ENCODE measurements at regions not wholly inside any gene's neighbourhood (a gene's known extent, or its start where the extent isn't known, plus 50 kb on each side); places are given as distances from the start of the nearest gene placed in this dataset.

DNA sequence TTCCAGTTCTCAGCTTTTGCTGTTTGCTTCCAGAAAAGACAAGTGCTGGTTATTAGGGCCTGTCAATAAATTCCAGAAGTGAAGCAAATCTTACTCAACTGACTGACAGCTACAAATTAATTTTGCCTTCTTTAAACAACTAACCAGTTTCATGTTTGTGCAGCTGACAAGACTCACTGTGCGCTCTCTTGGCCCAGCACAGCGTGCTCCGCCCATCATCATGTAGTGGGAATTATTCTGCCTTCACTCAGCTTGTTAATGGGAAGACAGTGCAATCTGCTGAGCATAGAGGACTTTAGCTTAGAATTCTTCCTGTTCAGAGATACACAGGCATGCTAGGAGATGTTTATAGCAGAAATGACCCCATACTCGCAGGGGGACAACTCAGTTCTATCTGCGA is 808.9 kb downstream of the CCSER2 start:
- Histone ChIP-seq H3K4ac (ENCODE audit: low read depth, low read length) (no peak overlapping the region), H4K20me1 (ENCODE audit: control insufficient read depth, insufficient read depth, insufficient read length) (no peaks in the 10 kb centered on the region), H3K14ac (ENCODE audit: insufficient read depth, low read length) (no peak overlapping the region), H3T11ph (ENCODE audit: low read length) (no peak overlapping the region), H4K91ac (ENCODE audit: insufficient read length, low read depth, low read length) (no peak overlapping the region), H3K4me1 (ENCODE audit: insufficient read depth, low read length) (no peaks in the 10 kb centered on the region), H4K8ac (replicated peaks; ENCODE audit: insufficient read length, low read depth, low read length) (no peak overlapping the region), H3K27me3 (ENCODE audit: insufficient read depth, low read length) (no peaks in the 10 kb centered on the region), H3K4me2 (ENCODE audit: insufficient read depth, insufficient read length, low read length) (no peak overlapping the region), H2BK120ac (ENCODE audit: low read depth, low read length, poor library complexity, severe bottlenecking) (no peak overlapping the region), H2BK20ac (ENCODE audit: low read depth, low read length, poor library complexity, severe bottlenecking) (no peak overlapping the region), H2AFZ (ENCODE audit: low read length) (no peak overlapping the region), H3K18ac (ENCODE audit: insufficient read length, low read depth, low read length) (no peak overlapping the region), H2BK12ac (ENCODE audit: insufficient read length, low read depth, low read length) (no peak overlapping the region), H3K56ac (ENCODE audit: insufficient read length, low read depth, low read length) (no peak overlapping the region), H3K9ac (ENCODE audit: extremely low read depth, insufficient read length, low read length) (no peak overlapping the region), H3K9me3 (ENCODE audit: control insufficient read depth, low read depth, low read length) (no peaks in the 10 kb centered on the region), H3K23ac (ENCODE audit: insufficient read length, low read depth, low read length) (no peak overlapping the region), H3K23me2 (ENCODE audit: insufficient read length, low read depth, low read length, poor library complexity, severe bottlenecking) (no peaks in the 10 kb centered on the region), H3K79me1 (ENCODE audit: insufficient read depth, low read depth, low read length, poor library complexity, severe bottlenecking) (no peaks in the 10 kb centered on the region), H2BK15ac (ENCODE audit: low read depth, low read length) (no peak overlapping the region), H2AK5ac (ENCODE audit: insufficient read length, low read length) (no peak overlapping the region), H4K5ac (ENCODE audit: insufficient read length, low read depth, low read length) (no peak overlapping the region), H3K79me2 (ENCODE audit: insufficient read depth, low read length) (no peaks in the 10 kb centered on the region), H2BK5ac (ENCODE audit: insufficient read length, low read length) (no peak overlapping the region), H3K27ac (ENCODE audit: insufficient read length, low read depth, low read length) (no peak overlapping the region)
- no CpG with 5 or more reads among the region's 5 CpGs for WGBS (ENCODE audit: extremely low coverage, insufficient read length, low lambda C conversion rate)
- TF ChIP-seq CTCF (conservative IDR thresholded peaks at IDR 0.05), result no peak
- Mint-ChIP-seq H3K27me3 (ENCODE audit: low read depth) (no peaks in the 10 kb centered on the region; the same call in 1 of the 2 replicates), H3K4me1 (peaks cover 3 to 6% of the 10 kb centered on the region in 2 experiments), H3K36me3 (ENCODE audit: insufficient read depth in 1 of 3, low read depth in 3 of 3) (peaks cover 1 to 4% (median 2%) of the 10 kb centered on the region in 3 experiments; a peak in 5 of 7 replicates), H3K4me3 (no peak overlapping the region), H3K27ac (no peak overlapping the region), H3K9me3 (peaks cover 2 to 4% of the 10 kb centered on the region in 2 experiments; a peak in 4 of 5 replicates)
- DNase-seq, result no peak

Measured in H9 (cell line).